ENCODE measurements at regions not wholly inside any gene's neighbourhood (a gene's known extent, or its start where the extent isn't known, plus 50 kb on each side); places are given as distances from the start of the nearest gene placed in this dataset.
"Not testable (repeated sequence)": the region's sequence is repeated elsewhere in the genome, so short reads cannot be mapped to it uniquely, and the experiment has no call there.

DNA sequence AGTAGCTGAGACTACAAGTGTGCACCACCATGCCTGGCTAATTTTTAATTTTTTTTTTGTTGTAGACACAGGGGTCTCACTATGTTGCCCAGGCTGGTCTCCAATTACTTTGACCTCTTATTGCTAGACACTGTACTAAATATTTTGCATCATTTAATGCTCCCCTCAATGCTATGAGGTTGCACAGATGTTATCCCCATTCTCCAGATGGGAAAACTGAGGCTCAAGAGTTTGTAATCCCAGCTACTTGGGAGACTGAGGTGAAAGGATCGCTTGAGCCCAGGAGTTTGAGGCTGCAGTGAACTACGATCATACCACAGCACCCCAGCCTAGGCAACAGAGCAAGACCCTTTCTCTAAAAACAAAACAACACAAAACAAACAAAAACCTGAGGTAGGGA lies 443.3 kb upstream of the C16orf82 start:
- Histone ChIP-seq H3K4me1 (ENCODE audit: low read depth) (no peaks in the 10 kb centered on the region), H3K27ac (no peak overlapping the region), H3K9me3 (ENCODE audit: low read depth) (no peaks in the 10 kb centered on the region), H3K36me3 (no peaks in the 10 kb centered on the region), H3K4me3 (no peak overlapping the region), H3K27me3 (no peaks in the 10 kb centered on the region)
- DNase-seq (ENCODE audit: low read depth in 1 of 2, low spot score in 1 of 2), result no peak
- no peak for TF ChIP-seq CTCF (IDR thresholded peaks at IDR 0.05; ENCODE audit: low read depth, low read length)

DNA sequence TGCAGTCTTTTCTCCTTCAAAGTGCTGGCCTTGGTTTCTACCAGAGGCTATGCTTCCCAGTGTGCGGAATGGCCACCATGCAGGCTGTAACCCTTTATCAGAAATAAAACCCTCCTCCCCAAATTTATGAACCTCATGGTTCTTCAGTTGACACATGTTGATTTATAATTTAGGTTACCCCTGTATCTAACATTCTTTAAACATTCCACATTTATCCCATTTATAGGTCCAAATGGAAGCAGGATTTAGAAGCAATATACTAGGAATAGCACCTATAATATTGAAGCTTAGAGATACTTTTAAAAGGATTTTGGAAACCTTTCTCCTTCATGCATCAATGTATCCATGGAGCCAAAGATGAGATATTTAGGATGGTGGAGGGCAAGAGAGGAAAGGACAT lies 438.8 kb upstream of the C16orf82 start:
- Histone ChIP-seq H3K9me3 (ENCODE audit: low read depth) (no peaks in the 10 kb centered on the region), H3K27ac (no peak overlapping the region), H3K4me3 (no peak overlapping the region), H3K4me1 (ENCODE audit: low read depth) (no peaks in the 10 kb centered on the region), H3K36me3 (no peaks in the 10 kb centered on the region), H3K27me3 (no peaks in the 10 kb centered on the region)
- DNase-seq (ENCODE audit: low read depth in 1 of 2, low spot score in 1 of 2), result no peak
- TF ChIP-seq CTCF (IDR thresholded peaks at IDR 0.05; ENCODE audit: low read depth, low read length), result no peak

DNA sequence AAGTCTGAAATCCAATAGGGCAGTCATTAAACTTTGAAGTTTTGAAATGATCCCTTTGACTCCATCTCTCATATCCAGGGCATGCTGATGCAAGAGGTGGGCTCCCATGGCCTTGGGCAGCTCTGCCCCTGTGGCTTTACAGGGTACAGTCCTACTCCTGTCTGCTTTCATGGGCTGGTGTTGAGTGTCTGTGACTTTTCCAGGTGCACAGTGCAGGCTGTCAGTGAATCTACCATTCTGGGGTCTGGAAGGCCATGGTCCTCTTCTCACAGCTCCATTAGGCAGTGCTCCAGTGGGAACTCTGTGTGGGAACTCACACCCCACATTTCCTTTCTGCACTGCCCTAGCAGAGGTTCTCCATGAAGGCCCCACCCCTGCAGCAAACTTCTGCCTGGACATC lies 435.4 kb upstream of the C16orf82 start:
- not testable (repeated sequence) for H3K4me1 ChIP-seq (ENCODE audit: low read depth); H3K4me3 ChIP-seq; H3K27ac ChIP-seq; H3K36me3 ChIP-seq; H3K9me3 ChIP-seq (ENCODE audit: low read depth); DNase-seq (ENCODE audit: low read depth in 1 of 2, low spot score in 1 of 2); H3K27me3 ChIP-seq

DNA sequence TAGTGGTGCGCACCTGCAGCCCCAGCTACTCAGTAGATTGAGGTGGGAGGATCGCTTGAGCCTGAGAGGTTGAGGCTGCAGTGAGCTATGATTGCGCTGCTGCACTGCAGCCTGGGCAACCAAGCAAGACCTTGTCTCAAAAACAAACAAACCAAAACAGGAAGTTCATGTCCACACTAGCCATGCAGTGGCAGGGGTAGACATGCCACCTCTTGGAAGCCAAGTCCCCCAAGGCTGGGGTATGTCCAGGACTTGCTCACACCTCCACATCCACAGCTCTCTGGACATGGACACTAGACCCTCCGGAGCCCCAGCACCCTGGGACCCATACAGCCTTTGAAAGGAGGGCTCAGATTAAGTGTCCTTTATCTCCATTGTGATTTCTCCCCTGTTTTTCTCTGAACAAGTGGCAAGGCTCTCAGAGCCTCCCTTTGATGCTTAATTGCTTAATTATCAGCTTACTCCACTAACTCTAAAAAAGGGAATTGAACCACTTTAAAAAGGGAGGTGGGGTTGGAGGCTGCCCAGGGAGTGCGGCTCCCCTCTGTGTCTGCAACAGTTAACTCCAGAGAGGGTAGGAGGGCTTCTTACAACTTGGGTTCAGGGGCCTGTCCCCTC lies 424.6 kb upstream of the C16orf82 start:
- no peaks in the 10 kb centered on the region for H3K36me3 ChIP-seq
- H3K4me3 ChIP-seq, result no peak overlapping the region
- H3K4me1 ChIP-seq (ENCODE audit: low read depth), result no peaks in the 10 kb centered on the region
- H3K9me3 ChIP-seq (ENCODE audit: low read depth), result no peaks in the 10 kb centered on the region
- no peak for DNase-seq (ENCODE audit: low read depth in 1 of 2, low spot score in 1 of 2)
- H3K27ac ChIP-seq, result no peak overlapping the region
- TF ChIP-seq CTCF (IDR thresholded peaks at IDR 0.05; ENCODE audit: low read depth, low read length), result no peak
- no peaks in the 10 kb centered on the region for H3K27me3 ChIP-seq

DNA sequence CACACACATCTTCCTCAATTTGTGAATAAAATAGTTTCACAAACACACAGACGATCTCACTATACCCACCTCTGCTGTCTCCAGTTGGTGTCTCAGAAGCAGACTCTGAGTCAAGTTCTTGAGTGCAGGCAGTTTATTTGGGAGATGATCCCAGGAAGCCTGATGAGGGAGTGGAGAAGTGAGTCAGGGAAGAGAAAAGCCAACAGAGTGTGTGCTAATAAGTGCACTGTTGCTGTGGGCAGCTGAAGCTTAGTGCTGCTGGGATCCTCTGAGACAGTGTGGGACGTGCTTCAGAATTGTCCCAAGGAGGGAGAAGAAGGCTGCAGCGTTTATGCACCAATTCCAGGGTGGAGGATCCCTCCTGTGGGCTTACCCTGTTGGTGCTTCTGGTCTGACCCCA lies 423.2 kb upstream of the C16orf82 start:
- Histone ChIP-seq H3K4me1 (ENCODE audit: low read depth) (no peaks in the 10 kb centered on the region), H3K36me3 (no peaks in the 10 kb centered on the region), H3K27me3 (no peaks in the 10 kb centered on the region), H3K4me3 (no peak overlapping the region), H3K9me3 (ENCODE audit: low read depth) (no peaks in the 10 kb centered on the region), H3K27ac (no peak overlapping the region)
- DNase-seq (ENCODE audit: low read depth in 1 of 2, low spot score in 1 of 2), result no peak
- TF ChIP-seq CTCF (IDR thresholded peaks at IDR 0.05; ENCODE audit: low read depth, low read length), result no peak

DNA sequence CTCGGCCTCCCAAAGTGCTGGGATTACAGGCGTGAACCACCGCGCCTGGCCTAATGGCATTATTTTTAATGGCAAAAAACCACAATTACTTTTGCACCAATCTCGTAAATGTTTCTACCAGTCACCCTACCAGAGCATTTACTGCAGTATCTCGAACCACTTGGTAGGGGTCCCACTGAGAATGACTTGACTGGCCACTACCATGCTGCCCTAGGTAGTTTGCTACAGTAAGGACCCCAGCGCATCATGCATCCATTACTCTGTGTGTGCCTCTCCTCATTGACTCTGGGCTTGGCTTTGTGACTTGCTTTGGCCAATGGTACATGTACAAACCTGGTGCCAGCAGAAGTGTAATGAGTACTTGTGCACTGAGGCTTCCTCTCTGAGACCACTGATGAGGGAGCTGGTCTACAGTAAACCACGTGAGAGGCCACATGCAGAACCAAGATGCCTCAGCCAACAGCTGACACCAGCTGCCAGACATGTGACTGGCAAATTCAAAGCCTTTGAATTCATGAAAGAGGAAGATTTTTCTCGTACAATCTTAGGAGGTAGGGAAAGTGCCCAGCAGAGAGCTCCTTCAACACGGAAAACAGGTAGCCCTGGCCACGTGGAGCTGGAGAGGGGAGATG lies 421.7 kb upstream of the C16orf82 start:
- Histone ChIP-seq H3K4me3 (no peak overlapping the region), H3K27ac (no peak overlapping the region), H3K4me1 (ENCODE audit: low read depth) (no peaks in the 10 kb centered on the region), H3K27me3 (no peaks in the 10 kb centered on the region), H3K9me3 (ENCODE audit: low read depth) (no peaks in the 10 kb centered on the region), H3K36me3 (no peaks in the 10 kb centered on the region)
- TF ChIP-seq CTCF (IDR thresholded peaks at IDR 0.05; ENCODE audit: low read depth, low read length), result no peak
- no peak for DNase-seq (ENCODE audit: low read depth in 1 of 2, low spot score in 1 of 2)
